NOMO-1 treated with DMSO at 0.1 percent for 48 hours (cell line): ENCODE measurements at regions not wholly inside any gene's neighbourhood (a gene's known extent, or its start where the extent isn't known, plus 50 kb on each side); places are given as distances from the start of the nearest gene placed in this dataset.
A peak's percentile ranks its signal among the peaks of the same experiment; 100 is the strongest.

Experiments
- DNase-seq: peaks from one replicate; lab custom pipeline; 2025; ENCODE audit not compliant: unreplicated experiment; lab: John Stamatoyannopoulos, UW

DNA sequence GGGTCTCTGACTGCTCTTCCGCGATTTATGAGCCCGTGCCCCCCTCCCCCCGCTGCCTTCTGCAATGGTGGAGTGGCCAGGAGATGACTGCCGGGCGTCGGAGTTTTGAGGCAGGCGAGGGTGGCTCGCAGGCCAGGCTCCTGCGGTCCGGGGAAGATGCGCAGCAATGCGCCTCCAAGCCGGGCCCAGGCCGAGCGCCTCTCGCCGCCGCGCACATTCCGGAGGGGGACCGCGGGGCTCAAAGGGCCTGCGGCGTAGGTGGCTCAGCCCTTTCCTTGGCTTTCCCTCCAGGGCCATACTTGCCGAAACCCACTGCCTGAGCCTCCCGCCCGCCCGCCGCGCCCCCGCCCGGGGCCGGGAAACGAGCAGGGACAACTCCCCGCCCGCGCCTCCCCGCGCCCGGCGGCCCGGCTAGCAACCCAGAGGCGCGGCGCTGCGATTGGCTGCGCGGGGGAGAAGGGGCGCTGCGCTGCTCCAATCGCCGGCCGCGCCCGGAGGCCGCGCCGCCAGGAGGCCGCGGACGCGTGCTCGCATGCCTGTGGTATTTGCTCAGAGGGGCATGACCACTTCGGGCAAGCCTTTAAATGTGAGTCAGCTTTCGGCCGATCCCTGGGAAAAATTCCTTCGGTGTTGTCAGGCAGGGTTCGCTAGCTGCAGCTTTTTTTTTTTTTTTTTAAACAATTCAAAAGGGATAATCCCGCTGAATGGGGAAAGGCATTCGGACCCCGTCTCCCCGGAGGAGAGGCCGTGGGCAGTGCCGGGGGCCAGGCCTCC, 157.9 kb upstream of the PARP11 start:
- DNase-seq, result peak; percentile 36

DNA sequence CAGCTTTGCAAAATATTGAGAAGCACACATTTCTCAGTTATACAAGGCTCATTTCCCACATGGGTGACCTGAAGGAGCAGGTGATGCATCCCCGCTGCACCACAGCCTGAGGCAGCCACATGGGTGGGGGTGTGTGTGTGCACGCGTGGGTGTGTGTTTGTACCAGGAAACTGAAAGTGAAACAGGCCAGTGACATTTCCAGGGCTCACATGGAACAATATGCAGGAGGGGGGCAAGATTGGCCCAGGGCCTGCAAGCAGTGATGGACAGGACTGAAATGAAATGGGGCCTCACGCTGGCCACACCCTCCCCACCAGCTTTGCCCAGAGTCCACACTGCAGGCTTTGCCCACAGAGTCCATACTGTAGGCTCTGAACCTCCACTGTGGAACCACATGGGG, 154.2 kb upstream of the PARP11 start:
- no peak for DNase-seq

DNA sequence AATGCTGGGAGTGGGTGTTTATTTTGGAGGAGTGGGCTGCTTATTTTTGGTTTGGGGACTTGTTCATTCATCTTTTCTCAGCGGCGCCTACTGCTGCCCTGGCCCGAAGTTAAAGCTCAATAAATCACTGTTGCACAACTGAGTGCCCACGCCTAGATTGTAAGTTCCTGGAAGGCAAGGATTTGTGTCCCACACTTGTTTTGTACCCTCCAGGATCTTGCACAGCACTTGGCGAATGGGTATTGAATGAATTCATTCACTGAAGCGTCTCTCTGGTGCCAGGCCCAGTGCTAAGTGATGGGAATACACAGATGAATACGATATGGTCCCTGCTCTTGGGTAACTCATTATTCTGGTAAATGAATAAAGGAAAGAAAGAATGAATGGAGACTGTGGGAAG, 153.3 kb upstream of the PARP11 start:
- DNase-seq, result no peak

DNA sequence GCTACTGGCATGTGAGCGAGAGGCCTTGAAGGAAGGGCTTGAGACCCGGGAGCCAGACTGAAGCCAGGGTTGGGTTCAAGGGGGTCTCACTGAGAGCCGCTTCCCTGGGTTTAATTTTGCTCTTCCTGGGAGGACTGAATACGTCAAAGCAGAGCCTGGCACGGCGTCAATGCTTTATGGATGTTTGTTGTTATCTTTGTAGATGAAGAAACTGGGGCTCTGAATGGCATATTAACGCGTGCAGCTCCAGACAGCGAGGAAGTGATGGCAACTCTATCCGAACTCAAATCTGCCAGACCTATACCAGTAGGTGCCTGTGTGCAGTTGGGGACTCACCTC, 152.8 kb upstream of the PARP11 start:
- no peak for DNase-seq

DNA sequence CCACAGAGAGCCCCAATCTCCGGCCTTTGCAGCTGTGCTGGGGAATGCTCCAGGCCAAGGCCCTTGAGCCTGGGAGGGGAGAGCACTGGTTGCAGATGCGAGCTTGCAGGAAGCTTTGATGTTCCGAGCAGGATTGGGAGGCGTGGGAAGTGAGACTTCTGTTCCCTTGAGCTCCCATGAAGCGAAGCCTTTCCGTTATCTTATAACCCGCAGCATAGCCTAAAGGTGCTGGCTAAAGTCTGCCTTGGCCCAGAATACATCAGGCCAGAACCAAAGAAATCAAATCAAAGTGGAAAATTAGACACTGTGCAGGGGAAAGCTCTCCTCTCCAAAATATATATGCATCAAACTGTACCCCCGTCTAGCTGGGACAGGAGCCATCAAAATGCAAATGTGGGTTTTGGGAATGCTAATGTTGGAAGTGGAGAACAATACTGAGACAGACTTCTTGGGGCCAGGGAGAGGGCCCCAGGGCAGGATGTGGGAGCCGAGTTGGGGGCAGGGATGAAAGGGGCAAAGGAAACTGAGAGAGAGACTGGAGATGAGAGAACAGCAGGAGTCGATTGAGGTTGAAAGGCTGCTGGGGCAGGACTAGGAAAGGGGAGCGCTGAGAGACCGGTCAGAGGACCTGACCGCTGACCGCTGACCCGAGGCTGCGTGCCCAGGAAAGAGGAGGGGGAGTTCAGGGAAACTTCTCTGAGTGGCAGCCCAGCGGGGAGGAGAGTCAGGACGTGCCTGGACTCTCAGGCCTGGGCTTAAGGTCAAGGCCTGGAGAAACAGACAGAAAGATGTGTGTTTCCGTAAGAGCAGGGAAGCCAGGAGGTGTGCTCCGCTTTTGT, 152.2 kb upstream of the PARP11 start:
- no peak for DNase-seq

DNA sequence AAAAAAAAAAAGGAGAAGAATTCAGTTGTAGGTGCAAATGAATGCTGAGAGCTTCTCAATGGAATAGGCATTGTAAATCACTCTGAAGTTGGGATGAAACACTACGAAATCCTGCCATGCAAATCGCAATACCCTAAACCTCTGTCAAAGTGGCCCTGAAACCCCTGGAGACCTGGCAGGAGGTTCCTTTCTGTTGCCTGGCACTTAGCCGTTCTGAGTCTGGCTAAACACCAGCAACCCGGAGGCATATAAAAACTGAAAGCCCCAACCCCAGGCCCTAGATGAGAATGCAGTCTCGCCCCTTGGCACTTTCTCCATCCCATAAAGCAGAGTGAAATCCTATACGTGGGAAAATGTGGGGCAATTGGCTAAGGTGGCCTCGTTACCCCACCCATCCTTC, 151.5 kb upstream of the PARP11 start:
- DNase-seq, result no peak

DNA sequence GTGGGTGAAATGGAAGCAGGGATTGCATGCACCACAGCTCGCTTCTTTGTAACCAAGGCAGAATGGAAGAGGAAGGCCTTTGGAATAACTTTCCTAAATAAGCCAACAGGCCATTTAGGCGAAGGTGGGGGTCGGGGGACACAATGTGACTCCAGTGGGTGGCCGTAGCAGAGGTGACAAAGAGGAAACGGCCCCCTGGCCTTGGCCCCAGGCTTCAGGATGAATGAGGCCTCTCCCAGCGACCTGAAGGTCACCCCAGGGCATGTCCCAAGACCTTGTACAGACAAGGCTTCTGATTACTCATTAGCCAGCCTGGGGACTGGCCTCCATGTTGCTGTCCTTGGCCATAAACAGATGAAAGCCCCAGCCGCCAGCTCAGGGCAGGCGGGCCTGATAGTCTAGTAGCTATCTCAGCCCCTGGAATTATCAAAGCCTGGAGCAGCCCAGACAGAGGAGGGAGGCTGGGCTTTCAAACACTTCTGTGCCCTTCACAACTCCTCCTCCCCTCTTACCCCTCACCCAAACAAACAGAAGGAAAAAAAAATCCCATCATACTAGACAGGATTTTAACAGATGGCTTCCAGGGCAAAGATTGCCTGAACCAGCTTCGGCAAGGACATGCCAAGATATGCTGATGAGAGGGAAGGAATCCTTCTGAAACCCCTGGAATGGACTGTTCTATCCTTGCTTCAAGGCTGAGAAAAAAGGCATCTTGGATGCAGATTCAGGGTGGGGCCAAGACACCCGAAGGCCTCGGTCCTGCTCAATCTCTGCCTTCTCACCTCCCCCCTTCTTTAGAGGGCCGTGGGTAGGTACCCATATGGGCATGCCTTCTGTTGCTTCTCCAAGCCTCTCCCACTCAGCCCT, 142.3 kb upstream of the PARP11 start:
- no peak for DNase-seq

DNA sequence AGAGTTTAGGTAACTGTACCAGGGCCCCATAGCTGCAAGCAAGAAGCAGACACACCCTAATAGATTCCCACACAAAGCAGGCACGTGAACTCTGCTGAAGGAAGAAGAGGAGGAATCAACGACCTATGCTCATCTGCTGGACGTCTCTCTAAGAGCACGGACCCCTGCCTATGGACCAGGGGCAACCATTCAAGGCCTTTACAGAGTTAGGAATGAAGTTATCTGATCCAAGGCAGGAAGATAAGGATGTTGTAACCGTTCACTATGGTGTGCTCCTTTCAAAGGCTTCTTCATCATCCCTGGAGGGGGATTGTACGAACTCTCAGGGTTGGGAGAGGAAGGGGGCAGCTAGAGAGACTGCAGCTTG, 141.6 kb upstream of the PARP11 start:
- no peak for DNase-seq

DNA sequence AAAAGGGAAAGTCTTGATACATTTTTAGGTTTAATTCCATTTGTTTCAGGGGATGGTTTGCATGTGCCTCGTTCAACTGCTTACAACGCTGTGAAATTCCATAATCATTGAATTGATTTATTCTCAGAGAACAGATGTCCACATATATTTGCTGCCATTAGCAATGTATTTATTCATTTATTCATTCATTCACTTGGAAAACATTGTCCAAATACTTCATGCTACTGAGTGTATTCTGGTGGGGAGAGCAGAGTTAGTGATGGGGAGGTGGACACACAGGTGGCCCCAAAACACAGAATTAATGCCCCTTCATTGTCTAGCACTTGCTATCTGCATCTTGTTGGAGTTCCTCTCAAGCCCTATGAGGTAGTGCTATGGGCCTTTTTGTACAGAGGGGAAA, 141.2 kb upstream of the PARP11 start:
- DNase-seq, result no peak

DNA sequence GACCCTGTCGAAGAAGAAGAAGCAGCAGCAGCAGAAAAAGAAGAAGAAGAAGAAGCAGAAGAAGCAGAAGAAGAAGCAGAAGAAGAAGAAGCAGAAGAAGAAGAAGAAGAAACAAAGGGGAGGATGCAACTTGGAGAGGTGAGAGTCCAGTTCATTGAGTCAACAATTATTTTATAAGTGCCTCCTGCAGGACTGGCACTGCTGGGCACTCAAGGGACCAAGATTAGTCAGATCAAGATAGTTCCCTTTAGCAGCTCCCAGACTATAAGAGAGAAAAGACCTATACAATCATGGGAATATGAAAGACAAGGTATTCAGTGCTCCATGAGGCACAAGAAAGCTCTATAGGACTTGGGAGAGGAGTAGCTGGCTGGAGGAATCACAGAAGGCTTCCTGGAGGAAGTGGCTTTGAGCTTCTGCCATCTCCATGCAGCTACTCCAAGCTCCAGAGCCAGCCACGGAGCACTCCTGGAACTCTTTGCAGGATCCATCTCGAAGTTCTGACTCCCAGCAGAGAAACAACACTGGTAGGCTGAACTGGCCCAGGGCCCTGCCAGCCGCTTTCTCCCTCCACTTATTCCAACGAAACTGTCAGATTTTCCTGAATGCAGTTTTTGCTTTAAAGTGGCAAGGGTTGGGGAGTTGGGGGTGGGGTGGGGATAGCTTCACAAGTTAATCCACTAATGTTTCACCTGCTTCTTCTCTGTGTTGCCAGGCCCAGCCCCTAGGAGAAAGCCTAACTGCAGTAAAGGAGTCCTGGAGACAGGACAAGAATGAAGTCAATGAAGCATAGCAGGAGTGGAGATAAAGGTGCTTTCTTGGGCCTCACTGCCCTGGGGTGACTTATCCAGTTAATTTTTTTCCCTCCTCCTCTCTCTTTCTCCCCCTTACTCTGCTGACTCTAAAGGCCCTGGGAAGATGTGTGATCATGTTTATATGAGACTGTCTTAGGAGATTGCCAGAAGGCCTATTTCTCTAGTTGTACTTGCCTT, 140.1 kb upstream of the PARP11 start:
- no peak for DNase-seq

DNA sequence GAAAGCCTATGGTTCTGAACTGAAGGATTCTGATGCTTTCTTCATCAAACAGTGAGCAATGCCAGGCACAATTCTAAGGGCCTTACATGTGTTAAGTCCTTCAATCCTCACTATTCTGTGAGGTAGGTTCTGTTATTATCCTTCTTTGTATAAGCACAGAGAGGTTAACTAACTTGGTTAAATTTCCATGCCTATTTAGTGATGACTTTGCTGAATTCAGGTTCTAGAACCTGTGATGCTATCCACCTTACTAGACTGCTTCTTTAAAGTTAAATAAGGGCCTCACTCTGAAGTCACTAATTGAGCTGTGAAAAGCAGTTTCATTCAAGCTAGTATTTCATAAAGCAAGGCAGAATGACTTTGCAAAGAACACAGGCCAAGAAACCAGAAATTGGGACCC, 138.9 kb upstream of the PARP11 start:
- no peak for DNase-seq

DNA sequence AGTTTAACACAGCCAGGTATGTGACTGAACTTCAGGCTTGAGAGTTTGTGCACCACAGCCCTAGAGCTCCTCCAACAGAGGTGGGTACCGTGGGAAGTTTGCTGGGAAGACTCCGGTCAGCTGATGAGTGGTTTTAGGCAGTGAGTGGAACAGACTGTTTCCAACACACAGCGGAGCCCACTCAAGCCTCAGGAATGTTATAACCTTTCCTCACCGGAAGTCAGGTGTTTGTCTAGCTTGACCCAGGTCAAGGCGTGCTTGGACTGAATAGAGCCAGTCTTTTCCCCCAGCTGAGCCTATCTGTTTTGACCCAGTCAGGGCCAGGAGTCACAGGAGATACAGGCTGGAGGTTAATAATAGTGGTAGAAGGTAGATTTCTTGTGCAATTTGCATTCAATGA, 138.4 kb upstream of the PARP11 start:
- DNase-seq, result no peak

DNA sequence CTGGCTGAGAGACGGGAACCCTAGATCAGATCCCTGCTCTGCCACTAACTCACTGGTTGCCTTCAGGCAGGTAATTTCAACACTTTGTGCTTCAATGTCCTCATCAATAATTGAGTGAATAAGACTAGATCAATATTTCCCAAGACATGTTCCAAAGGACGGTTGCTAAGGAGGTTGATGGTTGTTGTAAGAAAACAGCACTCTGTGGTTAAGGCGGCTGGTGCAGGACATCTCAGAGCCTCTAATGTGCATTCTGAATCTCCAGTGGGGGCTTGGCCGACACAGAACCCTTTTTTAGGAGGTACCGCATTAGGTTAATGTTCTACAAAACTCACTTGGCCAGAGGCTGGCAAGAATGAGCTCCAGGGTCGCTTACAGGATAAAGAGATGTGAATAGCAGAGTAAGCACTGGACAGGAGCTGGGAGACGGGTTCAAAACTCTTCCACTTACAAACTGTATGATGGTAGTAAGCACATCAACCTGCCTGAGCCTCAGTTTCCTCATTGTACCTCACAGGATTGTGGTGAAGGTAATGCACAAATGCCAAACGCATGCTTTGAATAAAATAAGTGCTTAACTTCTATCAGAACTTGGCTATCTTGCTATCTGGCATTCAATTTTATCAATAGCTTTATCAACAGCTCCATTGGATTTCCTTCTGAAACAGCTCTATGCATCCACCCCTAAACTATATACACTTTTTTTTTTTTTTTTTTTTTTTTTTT, 136.9 kb upstream of the PARP11 start:
- no peak for DNase-seq

DNA sequence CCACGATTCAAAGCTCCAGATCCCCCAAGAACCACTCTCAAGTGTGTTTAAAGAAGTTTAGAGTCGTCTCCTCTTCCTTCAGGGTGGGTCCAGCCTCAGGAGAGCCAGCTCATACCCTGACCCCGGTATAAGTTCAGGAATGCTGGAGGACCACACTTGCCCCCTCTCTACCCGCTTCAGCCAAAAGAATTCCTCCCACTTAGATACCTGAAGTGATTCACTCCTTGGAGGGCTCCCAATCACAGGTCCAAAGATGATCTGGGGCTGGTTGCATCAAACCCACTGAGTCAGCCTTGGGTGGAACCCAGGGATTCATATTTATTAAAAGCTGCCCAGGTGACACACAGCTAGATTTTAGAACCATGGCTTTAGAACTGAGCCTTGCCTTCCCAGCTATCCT, 133.5 kb upstream of the PARP11 start:
- no peak for DNase-seq

DNA sequence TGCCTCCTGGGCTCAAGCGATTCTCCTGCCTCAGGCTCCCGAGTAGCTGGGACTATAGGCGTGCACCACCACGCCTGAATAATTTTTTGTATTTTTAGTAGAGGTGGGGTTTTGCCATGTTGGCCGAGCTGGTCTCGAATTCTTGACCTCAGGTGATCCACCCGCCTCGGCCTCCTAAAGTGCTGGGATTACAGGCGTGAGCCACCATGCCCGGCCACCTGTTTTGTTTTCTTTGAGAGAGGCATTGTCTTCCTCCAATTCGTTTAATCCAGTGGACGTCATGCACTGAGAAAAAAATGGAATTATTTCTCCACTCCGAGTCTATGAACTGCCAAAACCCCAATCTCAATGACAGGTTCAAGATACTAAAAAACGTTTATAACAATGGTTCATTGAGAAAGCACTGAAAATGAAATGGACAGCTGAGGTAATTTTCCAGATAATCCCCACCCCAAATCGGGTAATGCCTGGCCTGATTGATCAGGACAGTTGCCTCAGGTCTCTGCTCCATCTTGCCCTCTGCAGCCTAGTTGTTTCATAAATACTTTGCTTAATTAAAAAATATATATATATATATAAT, 132.7 kb upstream of the PARP11 start:
- DNase-seq, result no peak

DNA sequence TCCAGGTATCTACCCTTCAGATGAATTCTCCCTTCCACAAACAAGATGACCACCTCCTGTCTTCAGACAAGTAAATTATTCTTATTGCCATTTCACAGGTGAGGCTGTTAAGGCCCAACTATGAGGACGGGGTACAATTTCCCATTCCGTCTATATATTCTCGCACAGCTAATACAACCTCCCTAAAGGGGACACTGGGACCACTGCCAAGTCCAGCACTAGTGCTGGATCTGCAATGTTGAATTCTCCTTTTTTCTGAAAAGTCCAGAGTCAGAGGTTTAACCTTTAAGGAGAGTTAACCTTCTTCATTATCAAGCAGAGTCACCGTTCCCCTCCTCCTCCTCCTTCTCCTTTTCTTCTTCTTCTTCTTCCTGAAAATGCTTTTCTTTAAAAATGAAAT, 130.4 kb upstream of the PARP11 start:
- no peak for DNase-seq

DNA sequence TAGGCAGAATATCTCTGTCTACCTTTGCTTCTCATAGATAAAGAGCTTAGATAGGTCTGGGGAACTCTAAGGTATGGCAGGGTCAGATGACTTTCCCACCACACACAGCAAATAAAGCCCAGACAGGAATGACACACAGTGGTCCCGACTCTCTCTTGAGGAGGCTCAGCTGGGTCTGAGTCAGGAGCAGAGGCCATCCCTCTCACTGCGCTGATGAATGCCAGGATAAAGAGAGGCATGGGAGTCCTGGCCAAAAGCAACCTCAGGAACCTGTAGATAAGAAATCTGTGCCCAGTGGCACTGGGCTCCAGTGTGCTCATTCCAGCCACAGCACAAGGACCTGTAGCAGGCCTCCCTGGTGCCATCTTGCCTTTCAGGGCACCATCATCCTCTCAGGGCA, 129.4 kb upstream of the PARP11 start:
- no peak for DNase-seq

DNA sequence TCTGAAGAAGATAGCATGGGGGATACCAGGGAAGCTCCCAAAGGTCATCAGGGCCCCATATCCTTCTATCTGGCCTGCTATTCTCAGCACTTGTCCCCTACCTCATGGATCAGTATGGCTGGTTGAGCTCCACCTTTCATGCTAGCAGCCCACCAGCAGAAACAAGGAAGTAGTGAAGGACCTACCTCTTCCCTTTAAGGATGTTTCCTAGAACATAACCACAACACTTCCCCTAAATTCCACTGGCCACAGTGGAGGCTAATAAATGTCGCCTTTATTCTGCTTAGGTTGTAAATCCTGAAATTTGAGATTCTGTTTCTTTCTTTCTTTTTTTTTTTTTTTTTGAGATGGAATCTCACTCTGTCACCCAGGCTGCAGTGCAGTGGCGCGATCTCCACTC, 128.6 kb upstream of the PARP11 start:
- DNase-seq, result no peak

DNA sequence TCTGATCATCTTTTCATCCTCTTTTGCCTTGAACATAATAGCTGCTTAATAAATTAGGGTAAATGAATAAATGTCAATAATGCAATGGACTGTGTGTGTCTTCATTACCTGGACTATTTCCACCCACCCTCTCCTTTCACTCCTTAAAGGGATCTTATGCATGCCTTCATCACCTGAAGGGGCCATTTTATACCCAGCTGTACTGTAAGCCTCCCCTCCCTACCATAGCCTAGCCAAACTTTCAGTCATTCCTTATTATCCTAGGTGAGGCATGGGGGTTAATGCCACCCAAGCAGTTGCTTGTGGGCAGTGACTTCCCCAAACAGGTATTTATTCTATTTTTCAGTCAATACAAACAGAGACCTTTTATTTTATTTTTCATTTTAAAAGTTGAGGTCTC, 127.8 kb upstream of the PARP11 start:
- no peak for DNase-seq

DNA sequence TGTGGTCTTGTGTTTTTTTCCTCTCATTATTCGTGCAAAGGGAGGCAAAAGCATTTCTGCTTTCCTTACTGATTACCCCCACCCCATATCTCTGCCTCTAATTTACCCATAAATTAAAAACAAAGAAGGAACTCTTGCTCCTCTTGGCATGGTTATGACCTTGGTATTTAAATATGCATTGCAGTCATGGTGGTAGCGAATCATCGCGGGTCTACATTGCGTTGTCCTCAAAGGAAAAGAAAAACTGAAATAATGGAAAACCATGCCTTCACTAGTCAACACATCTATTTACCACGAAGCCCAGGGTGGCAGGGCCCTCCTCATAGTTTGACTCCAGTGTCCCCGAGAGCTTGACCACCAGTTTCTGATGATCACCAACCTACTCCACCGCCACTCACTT, 126.7 kb upstream of the PARP11 start:
- DNase-seq, result no peak
